EH (cell line): ENCODE measurements at regions not wholly inside any gene's neighbourhood (a gene's known extent, or its start where the extent isn't known, plus 50 kb on each side); places are given as distances from the start of the nearest gene placed in this dataset.
"Not testable (repeated sequence)": the region's sequence is repeated elsewhere in the genome, so short reads cannot be mapped to it uniquely, and the experiment has no call there.

Experiments
- DNase-seq: peaks from one replicate; pipeline ENCODE4 v3.0.0-alpha.2; 2015; ENCODE audit warnings: low read depth

GRCh38 chr1:227508431-227508830 is 54.9 kb upstream of the ZNF678 start:
- DNase-seq = no peak

- DNase-seq = not testable (repeated sequence)
These were observed 56.6 kb upstream of the ZNF678 start for GRCh38 chr1:227506490-227507393.

GRCh38 chr1:227496045-227496444 is 67.3 kb upstream of the ZNF678 start:
- not testable (repeated sequence) for DNase-seq

GRCh38 chr1:227493863-227494551 is 69.3 kb upstream of the ZNF678 start:
- not testable (repeated sequence) for DNase-seq

GRCh38 chr1:227490478-227490877 is 72.9 kb upstream of the ZNF678 start:
- no peak for DNase-seq

- no peak for DNase-seq
These were observed 73.4 kb upstream of the ZNF678 start for GRCh38 chr1:227490001-227490400.

GRCh38 chr1:227489572-227489971 is 73.8 kb upstream of the ZNF678 start:
- no peak for DNase-seq

GRCh38 chr1:227487606-227488005 is 75.8 kb upstream of the ZNF678 start:
- DNase-seq = no peak

GRCh38 chr1:227486559-227486958 is 76.8 kb upstream of the ZNF678 start:
- DNase-seq = no peak

- DNase-seq = no peak
These were observed 81.4 kb upstream of the ZNF678 start for GRCh38 chr1:227482023-227482299.

- DNase-seq = not testable (repeated sequence)
These were observed 89.3 kb upstream of the ZNF678 start for GRCh38 chr1:227474072-227474471.

- no peak for DNase-seq
These were observed 90.6 kb upstream of the ZNF678 start for GRCh38 chr1:227472772-227473171.

- DNase-seq = no peak
These were observed 92.7 kb upstream of the ZNF678 start for GRCh38 chr1:227470688-227471087.

- no peak for DNase-seq
These were observed 93.6 kb upstream of the ZNF678 start for GRCh38 chr1:227469708-227470107.

GRCh38 chr1:227466039-227466645 is 97.2 kb upstream of the ZNF678 start:
- DNase-seq = no peak

GRCh38 chr1:227465256-227465655 is 98.1 kb upstream of the ZNF678 start:
- DNase-seq = no peak

- DNase-seq = peak; percentile 27
These were observed 103.4 kb upstream of the ZNF678 start for GRCh38 chr1:227459977-227460376.

GRCh38 chr1:227459326-227459841 is 104.0 kb upstream of the ZNF678 start:
- DNase-seq = peak; percentile 82

GRCh38 chr1:227454686-227455085 is 108.7 kb upstream of the ZNF678 start:
- DNase-seq = no peak

- no peak for DNase-seq
These were observed 109.6 kb upstream of the ZNF678 start for GRCh38 chr1:227453631-227454355.

- no peak for DNase-seq
These were observed 111.4 kb upstream of the ZNF678 start for GRCh38 chr1:227451954-227452353.

- no peak for DNase-seq
These were observed 112.3 kb upstream of the ZNF678 start for GRCh38 chr1:227451057-227451456.
